OCI-LY3 (cell line): ENCODE measurements at regions not wholly inside any gene's neighbourhood (a gene's known extent, or its start where the extent isn't known, plus 50 kb on each side); places are given as distances from the start of the nearest gene placed in this dataset.

Source experiments
- CTCF ChIP-seq: fragments of 200-600, 300-600 bp; sonication (generic); IDR thresholded peaks from 2 replicates; pipeline ENCODE4 v1.5.1; 2014; ENCODE audit warnings: antibody characterized with exemption, low read length, low read depth
- EZH2phosphoT487 ChIP-seq: fragments of 200-600 bp; shearing (Covaris generic); IDR thresholded peaks from 2 replicates; pipeline ENCODE4 v1.6.1; 2018; ENCODE audit warnings: antibody characterized with exemption, mixed run types, low read depth

GRCh38 chr2:234403074-234403473 lies 93.8 kb downstream of the ARL4C start:
- TF ChIP-seq CTCF: no peak
- TF ChIP-seq EZH2phosphoT487: no peak
